ENCODE measurements at regions not wholly inside any gene's neighbourhood (a gene's known extent, or its start where the extent isn't known, plus 50 kb on each side); places are given as distances from the start of the nearest gene placed in this dataset.

GRCh38 chr13:85255978-85256377, 543.2 kb downstream of the SLITRK6 start:
- TF ChIP-seq CTCF (IDR thresholded peaks at IDR 0.05; ENCODE audit: low read depth, low read length), result no peak
- no peak for TF ChIP-seq EZH2phosphoT487 (IDR thresholded peaks at IDR 0.05; ENCODE audit: low read depth)
